ENCODE measurements at regions not wholly inside any gene's neighbourhood (a gene's known extent, or its start where the extent isn't known, plus 50 kb on each side); places are given as distances from the start of the nearest gene placed in this dataset.

DNA sequence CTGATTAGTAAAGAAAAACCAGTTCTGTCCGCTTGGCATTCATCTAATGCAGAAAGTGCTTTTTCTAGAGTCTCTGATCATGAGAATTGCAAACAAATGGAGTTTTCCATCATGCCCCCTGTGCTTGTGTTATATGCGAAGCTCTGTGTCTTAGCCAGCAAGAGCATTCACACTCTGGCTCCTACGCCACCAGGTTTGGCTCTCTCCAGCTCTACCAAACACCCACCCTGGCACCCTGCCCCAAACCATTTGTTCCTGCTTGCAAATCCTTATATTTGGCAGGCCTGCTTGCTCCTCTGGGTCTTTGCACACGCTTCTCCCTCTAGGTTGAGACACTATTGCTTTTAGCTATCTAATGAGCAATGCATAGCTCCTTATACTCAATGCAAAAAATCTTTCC is 204.1 kb upstream of the CYRIA start:
- DNase-seq, result peak; percentile 42 to 58

DNA sequence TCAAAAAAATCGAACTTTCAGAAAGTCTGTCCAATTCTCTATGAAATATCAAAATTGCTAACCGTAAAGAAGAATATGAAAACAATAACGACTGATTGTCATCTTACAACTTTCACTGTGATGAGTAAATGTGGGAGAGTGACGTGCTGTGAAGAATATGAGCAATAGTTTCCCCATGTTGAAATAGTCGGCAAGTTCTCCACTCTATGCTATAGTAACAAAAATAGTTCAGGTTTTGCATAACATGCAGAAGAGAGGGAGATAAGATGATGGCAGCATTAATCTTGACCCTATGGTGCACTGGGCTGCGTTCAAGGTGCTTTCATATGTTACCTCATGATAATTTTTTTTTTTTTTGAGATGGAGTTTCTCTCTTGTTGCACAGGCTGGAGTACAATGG is 196.8 kb upstream of the CYRIA start:
- DNase-seq, result no peak

DNA sequence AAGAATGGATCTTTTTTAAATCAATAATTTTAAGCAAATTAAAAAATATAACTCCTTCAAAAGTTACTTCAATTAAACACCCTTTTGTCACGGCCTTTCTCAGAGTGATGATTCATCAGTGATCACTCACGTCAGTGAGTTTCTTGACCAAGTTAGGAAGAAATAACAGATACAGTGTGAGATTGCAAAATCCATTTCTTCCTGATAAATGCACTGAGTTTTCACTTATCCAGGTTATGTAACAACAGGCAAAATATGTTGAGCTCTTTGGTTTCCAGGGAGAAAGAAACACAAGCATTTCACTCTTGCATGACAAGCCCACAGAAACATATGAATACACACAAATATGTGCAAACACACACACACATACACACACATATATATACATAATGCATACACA is 195.9 kb upstream of the CYRIA start:
- DNase-seq, result no peak

DNA sequence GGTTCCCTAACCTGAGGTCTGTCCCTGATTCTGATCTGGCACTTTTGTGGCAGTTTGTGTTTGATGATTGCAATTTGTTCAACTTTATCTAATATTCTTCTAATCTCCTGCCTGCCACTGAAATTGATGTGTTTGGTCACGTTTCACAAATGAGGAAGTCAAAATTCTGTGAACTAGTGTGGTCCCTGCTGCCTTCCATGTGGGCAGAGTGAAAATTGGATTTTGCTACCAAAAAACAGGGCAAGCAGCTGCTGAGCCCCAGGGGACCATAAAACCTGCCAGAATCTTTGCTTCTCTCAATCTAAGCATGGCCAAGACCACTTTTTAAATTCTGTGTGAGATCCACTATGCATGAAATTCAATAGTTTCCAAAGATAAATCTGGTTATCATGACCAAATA is 195.5 kb upstream of the CYRIA start:
- no peak for DNase-seq

- DNase-seq, result no peak
Measured at GRCh38 chr2:16860627-16861026, 195.0 kb upstream of the CYRIA start.

GRCh38 chr2:16855183-16855582 is 189.5 kb upstream of the CYRIA start:
- no peak for DNase-seq

- DNase-seq, result no peak
Measured at GRCh38 chr2:16853088-16853487, 187.5 kb upstream of the CYRIA start.

- DNase-seq, result no peak
Measured at GRCh38 chr2:16852651-16853050, 187.0 kb upstream of the CYRIA start.

- no peak for DNase-seq
Measured at GRCh38 chr2:16851126-16851525, 185.5 kb upstream of the CYRIA start.

- no peak for DNase-seq
Measured at GRCh38 chr2:16840496-16841172, 175.0 kb upstream of the CYRIA start.

- no peak for DNase-seq
Measured at GRCh38 chr2:16832910-16833309, 167.3 kb upstream of the CYRIA start.

- no peak for DNase-seq
Measured at GRCh38 chr2:16828828-16829160, 163.2 kb upstream of the CYRIA start.

GRCh38 chr2:16828044-16828827 is 162.6 kb upstream of the CYRIA start:
- no peak for DNase-seq

DNA sequence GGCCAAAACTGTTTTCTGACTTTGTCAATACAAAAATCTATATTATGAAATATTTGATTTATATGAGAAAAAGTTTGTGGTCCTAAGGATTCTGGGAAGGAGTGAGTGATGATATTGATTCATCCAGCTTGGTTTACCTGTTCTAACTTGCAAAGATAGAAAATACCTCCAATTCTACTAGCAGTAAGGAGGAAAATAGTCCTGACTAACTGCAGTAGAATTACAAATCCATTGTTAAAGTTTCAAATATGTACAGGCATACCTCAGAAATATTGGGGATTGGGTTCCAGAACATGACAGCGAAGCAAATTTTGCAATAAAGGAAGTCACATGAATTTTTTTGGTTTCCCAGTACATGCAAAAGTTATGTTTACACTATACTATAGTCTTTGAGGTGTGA is 158.8 kb upstream of the CYRIA start:
- no peak for DNase-seq

DNA sequence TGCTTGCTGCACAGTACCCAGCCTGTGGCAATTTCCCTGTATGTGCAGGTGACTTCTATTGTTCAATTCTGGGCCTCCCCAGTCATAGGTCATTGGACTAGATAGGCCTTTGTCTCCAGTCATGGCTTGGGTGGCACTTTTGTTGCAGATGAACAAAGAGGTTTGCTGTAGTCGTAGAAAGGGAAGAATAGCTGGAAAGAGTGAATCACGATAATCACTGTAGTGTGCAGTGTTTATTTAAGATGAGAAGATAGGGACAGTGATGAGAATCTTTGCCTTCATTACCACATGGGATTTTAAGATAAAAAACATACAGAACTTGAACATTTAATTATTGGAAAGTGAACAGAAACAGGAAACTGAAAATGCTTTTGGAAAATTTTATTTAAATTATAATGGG is 156.1 kb upstream of the CYRIA start:
- DNase-seq, result peak in 1 of 2 donors; percentile 22

DNA sequence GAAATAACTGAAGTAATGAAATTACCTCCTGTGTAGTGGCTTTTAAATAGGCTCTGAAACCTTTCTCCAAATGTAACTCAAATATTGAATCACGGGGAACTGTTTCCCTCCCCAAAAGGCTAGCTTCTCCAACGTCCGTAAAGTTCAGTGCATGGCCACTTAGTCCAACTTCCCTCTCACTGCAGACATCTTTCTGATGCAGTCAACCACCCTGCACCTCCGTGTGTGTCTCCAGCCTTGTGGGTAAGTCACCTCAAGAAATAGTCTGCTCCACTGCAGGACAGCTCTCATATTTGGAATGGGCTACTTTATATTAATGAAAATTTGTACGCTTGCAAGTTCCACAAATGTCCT is 152.5 kb upstream of the CYRIA start:
- DNase-seq, result no peak

DNA sequence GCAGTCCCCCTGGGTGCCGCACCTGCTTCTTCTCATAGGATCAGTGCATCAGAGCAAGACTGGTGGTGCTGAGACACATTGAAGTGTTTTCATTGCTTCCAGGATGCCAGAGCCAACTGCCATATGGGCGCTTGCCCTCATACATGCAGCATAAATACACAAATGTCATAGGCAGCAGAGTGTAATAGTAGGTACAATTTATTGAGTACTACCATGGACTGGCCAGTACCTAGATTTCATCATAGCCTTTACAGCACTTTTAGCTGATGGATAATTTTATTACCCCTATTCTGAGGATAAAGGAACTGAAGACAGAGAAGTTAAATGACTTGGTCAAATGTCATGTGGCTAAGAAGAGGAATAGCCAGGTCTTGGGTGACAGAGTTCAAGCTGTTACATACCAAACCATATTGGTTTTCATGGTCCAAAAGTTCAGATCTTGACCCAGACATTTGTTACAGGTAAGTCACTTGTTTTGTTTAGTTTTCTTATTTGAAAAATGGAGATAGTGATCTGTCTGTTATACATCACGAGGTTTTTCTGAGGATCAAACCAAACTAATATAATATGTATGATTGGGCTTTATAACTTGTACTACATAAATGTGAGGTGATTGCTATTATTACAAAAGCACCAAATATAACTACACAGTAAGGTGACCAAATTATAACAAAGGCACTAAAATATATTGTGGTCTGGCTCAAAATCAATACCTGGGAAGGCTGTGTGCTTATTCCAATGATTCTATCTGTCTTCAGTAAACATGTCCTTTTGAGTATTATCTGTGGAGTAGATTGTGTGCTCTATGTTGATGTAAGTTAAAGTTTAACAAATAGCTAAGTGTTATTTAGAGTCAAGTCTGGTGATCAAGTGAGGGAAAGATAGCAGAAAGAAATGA is 151.9 kb upstream of the CYRIA start:
- DNase-seq, result no peak

- DNase-seq, result no peak
Measured at GRCh38 chr2:16816522-16816921, 150.9 kb upstream of the CYRIA start.

GRCh38 chr2:16816016-16816415 is 150.4 kb upstream of the CYRIA start:
- no peak for DNase-seq

- no peak for DNase-seq
Measured at GRCh38 chr2:16813593-16813992, 148.0 kb upstream of the CYRIA start.

- DNase-seq, result no peak
Measured at GRCh38 chr2:16798472-16798871, 132.8 kb upstream of the CYRIA start.

GRCh38 chr2:16791496-16791895 is 125.9 kb upstream of the CYRIA start:
- no peak for DNase-seq

DNA sequence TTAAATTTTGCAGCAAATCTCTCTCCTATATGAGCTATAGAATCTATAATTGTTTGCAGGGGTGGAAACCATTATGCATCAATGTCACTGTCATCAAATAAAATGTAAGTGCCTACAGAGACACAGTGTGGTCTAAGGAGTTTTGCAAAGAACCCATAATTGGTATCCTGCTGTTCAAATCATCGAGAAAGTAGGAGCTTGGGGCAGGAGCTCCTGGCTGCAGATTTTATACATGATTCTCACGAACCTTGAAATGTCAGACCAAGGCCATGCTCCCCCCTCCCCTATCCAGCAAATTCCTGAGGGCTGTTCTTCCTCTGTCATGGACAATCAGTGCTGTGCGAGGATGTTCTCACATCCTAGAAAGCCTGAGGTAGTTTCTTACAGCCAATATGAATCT is 119.5 kb upstream of the CYRIA start:
- no peak for DNase-seq

- DNase-seq, result no peak
Measured at GRCh38 chr2:16784652-16785051, 119.0 kb upstream of the CYRIA start.

Data from hippocampal formation (tissue), 2 donors.